GM19468 (cell line): ENCODE measurements at regions not wholly inside any gene's neighbourhood (a gene's known extent, or its start where the extent isn't known, plus 50 kb on each side); places are given as distances from the start of the nearest gene placed in this dataset.

Experiments used
- ATAC-seq: cut with Tn5 transposase; IDR thresholded peaks from one replicate; pipeline ENCODE4 v1.9.1; 2021; ENCODE audit warnings: mild to moderate bottlenecking, moderate library complexity, moderate number of reproducible peaks; ENCODE audit not compliant: unreplicated experiment; ENCODE audit errors: extremely low read depth

DNA sequence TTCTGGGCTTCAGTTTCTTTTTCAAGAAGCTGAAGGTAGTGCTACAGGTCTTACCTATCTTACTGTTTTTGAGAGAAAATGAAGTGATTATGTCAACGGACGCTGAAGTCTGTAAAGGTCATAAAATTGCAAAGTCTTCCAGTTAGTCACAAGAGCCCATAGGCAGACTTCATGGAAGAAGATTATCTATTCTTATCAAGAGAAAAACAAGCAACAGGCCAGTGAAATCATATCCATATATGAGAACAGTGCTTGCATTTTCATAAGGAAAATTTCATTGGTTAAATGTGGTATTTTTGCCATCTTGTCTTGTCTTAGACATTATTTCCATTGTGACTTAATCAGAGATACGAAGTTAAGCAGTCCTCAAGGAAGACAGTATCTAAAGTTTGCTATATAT lies 412.7 kb upstream of the SEL1L start:
- no peak for ATAC-seq

DNA sequence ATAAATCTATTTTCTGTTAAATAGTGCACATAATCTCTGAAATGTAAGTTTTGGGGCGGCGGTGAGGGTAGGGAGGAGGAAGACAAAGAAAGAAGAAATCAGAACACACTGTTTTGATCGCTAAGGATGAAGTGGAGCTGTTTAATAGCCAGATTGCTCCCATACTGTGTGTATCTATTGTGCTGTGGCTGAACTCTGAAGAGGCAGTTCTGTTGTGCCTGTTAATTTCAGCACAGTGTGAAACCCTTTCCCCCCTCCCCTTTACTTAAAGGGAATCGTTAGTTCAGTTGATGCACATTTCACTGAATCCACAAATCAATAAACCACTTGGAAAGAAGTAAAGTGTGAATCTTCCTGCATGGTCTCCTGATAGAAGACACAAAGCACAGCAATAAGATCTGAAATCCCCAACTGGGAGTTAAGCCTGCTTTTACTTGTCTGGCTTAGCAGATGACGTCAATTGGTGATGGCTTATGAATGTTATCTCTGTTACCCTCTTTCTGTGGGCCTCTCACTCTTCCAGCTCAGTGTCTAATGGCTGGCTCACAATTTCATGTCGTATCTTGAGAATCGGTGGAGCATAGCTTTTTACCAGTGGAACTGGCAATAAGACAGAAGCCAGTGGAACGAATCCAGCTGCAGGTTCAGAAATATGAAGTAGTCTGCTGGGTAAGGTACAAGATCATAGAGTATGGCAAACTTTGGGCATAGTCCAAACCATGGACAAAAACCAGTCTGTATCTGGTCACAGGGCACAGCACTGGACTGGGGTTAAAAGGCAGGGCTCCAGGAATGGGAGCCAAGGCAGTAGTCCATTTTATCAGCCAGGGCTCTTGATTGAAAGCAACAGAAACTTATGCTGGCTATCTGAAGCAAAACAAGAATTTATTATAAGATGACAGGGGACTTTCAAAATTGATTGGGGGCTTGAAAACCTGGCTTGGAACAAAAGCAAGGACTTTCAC lies 413.5 kb upstream of the SEL1L start:
- ATAC-seq, result no peak

DNA sequence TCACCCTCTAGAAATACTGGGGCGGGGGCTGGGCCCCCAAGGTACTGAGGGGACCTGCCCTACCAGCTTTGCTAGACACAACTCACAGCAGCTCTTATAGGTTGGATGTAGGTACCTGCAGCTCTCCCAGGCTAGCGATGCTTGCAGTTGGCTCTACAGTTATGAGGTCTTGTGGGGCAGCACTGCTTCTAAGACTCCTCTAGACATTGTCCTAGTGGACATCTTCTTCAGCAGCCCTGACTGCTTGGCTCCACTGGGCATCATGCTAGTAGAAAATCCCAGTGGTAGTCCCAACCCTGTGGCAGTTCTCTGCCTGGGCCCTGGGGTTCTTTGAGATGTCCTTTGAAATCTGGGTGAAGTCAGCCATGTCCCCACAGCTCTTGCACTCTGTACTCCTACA lies 419.3 kb upstream of the SEL1L start:
- ATAC-seq, result no peak

DNA sequence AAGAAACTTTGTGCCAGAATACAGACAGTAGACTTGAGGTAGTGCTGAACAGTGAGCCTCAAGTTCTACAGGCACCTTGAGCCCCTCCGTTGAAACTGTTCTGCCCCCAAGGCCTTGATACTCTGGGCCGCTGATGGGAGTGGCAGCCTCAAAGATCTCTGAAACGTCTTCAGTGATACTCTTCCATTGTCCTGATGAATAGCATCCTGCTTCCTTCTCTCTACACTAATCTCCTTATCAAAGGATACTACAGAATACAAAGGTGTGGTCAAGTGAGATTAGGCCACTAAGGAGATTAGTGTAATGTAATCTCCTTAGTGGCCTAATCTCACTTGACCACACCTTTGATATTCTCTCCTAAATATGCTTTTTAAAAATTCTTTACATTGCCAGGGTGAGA lies 419.8 kb upstream of the SEL1L start:
- ATAC-seq, result no peak

DNA sequence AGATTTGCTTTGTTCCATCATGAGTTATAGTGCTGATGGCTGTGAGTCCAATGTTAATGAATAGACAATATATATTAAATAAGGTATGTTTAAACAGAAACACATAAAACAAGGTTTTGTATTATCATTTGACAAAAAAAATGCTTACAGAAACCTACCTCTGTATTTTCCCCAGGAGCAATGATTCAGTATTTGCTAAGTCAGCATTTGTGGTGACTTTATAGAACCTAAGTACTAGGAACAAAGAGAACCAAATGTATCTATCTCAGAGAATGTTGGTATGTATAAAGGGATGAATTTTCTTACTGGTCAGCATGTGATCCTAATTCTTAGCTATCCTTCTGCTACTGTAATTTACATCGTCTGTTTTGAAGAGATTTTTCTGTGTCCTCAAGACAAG lies 421.5 kb upstream of the SEL1L start:
- no peak for ATAC-seq

DNA sequence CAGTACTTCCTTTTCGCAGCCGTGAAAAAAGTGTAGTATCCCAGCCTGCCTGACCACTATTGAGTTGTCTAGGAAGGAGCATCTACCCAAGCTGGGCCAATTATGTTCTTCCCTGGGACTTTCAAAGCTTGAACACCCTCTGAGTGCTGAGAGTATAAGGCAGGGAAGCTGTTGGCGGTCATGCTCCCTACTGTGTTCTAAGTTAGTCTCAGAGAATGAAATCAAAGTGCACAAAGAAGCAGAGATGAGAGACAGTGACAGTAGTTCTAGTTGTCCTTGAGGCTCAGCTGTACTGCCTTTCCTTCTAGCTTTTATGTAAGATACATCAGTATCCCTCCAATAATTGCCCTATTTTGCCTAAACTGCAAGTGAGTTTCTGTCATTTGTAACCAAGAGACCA lies 427.1 kb upstream of the SEL1L start:
- no peak for ATAC-seq

DNA sequence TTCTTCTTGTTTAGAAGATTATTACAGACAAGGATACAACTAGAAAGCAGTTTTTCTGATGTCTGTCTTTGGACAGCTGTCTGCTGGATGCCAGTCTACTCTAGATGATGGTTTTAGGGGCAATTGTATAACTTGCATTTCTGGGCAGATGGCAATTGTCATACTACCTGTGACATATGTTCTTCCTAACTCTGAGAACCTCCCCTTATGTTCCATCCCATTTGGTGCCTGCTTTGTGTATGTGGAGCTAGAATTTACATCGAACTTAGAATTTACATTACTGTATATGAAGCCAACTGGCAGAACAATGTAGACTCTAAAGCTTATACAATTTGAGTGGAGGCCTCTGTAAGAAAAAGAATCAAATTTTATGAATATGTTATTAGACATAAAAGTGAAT lies 430.2 kb upstream of the SEL1L start:
- no peak for ATAC-seq

DNA sequence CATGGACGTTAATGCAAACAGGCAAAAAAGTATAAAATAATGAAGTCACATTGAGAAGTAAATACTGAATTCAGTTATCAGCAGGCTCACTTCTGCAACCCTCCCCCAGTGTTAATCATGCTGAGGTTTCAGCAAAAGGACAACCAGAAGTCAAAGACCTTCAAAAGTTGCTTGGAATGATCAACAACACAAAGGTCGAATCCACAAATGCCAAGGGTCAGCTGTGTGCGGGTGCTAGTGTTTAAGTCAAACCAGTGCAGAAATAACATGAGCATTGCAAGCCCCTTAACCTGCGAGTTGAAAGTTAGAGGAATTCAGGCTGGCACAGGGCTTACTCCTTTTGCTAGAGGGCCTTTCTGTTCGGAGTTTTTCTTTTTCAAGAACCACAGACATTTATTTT lies 436.7 kb upstream of the SEL1L start:
- ATAC-seq, result no peak

DNA sequence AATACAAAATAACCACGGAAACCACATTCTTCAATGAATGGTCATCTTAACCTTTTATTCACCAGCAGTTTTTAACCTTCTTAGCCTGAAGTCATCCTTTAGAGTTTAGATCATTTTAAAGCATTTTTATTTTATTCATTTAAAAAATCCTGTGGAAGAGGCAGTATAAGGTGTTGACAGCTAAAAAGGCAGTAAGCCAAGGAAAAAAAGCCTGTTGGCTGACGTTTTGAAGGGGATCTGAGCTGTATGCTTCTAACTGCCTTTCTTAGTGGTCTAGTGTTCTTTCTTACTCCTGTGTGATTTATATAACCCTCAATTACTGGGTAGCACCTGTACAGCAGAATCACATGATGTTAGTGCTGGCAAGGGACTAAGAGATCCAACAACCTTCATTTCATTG lies 438.3 kb upstream of the SEL1L start:
- no peak for ATAC-seq

DNA sequence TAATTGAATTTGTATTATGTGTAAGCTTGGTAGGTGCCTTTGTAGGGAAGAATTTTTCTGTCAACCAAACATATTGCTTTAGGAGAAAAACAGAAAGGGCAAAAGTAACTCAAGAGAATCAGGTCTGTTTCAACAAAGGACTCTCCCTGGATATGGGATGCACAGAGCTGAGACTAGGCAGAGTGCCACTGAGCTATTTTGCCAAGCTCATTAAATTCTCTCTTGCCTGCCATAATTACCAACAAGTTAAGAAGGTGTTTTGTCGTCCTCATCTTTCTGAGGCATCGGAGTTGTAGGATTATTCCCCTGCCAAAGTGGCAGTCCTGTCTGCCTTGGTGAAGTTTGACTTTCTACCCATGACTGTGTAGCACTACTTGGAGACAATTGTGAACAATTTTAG lies 438.9 kb upstream of the SEL1L start:
- ATAC-seq, result no peak

DNA sequence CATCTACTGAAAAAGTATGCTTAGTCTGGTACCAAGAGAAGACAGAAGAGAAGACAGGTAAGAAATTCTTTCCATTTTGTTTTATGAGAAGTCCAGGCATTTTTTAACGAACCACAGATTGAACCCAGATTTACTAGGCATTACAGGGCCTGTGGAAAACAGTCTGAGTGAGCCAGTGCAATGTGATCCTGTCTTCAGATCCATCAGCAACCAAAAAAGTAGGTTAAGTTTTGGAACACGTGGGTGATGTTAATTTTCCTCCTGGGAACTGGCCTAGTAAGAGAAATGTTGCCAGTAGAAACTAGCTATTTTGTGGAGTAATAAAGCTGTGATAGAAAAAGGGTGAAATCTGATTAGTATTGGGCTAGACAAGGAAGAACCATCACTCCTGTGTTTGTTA lies 440.9 kb upstream of the SEL1L start:
- ATAC-seq, result no peak

DNA sequence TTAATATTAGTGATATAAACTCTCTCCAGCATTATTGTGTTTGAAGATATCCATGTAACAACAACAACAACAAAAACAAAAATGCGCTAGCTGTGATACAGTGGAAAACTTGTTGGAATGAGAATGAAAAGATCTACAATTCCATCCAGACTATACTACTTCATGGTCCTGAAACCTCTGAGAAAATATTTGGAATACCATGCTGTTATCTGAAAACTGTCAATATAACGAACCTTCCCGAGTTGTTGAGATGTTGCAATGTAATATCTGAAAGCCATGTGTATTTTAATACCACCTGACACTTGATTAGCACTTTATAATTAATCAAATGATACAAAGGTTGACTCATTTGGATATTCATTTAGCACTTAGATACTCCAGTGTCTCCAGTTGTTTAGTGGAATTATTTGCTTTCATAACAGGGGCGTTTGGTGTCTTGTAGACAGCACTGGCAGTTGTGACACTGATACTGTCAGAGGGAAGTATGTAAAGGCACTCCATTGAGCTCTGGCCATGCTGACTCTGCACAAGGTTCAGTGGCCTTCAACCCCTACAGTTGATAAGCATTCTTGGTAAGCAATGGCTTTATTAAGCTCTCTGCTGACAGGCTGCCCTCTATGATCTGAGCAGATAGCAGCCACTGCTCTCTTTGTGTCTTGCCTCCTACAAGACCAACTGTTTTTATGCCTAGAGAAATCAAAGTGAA lies 447.1 kb upstream of the SEL1L start:
- ATAC-seq, result no peak

DNA sequence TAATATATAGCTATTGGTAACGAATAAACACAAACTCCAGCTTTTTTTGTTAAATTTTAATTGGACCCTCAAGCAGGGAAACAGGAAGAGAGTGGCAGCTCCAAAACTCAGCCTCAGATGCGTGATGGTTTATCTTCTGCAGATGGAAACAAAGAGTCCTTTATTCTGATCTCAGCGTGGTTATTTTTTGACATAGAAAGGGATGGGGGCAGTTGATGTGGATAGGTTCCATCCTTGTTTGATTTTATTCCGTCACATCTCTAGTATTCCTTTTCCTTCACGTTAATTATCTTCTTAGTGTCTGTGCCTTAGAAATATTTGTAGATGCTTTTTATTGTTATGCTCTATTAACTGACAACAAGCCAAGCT lies 447.6 kb upstream of the SEL1L start:
- no peak for ATAC-seq

DNA sequence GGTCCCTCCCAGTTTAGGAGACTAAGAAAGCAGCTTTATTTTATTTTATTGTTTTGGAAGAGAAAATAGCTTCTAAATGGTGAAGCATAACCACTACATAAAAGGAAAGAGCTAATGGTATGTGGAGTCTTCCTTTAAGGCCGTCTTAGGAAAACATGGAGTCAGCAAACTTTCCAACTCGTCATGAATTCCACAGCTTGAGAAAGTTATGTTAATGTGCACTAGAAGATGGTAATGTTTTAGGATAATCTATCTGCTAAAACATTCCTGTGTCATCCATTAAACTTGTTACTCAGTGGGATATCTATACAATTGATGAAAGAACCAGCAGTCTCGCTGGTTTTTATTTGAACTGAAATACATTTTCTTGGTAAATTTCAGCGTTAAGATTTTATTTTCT lies 448.4 kb upstream of the SEL1L start:
- ATAC-seq, result no peak

DNA sequence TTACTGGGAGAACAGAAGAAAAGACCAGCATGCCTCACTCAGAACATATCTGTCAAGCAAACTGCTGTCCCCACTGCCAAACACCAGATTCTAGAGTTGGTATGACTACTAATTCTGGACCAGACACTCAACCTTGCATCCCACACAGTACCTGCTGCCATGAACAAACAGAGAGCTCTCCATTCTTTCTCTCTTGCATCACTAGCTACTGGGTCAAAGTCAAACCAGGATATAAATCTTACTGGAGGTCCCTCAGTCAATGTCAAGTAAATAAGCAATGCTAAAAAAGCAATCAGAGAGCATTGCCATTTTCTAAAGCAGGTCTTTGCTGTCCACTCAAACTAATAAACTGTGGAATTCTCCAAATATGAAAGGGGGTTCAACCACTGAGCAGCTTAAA lies 452.4 kb upstream of the SEL1L start:
- no peak for ATAC-seq

DNA sequence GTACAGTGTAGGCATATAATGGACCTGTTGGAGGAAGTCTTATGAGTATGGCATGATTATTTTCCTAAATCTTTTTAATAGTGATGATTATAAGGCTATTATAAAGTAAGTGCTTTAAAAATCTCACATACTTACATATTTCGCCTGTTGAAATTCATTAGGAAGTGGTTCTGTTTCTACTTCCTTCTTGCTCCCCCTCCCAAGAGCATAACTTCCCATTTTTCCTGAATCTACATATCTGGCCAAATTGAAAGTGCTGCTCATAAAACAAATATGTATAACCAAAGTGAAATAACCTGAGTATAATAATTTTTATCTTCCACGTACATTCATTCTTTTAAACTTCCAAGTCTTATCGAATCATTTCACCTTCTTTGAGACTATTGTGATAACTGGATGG lies 455.6 kb upstream of the SEL1L start:
- ATAC-seq, result no peak

DNA sequence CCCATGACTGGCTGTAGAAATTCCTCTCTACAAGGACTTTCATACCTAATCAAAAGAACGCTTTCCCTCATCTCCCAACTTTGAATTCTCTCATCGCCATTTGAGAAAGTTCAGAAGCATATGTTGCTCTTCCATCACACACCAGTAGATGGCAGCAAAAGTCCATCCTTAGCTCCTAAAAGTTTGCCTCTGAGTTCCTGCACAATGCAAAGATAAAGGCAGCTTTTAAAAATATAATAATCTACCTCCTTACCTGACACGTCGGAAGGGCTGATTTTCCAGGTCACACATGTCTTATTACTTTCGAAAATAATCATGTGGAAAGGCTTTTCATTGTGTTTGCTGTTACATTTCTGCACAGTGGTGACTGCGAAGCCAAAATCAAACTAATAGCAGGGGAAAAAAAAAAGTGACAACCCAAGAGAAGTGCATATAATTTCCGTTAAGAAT lies 456.7 kb upstream of the SEL1L start:
- no peak for ATAC-seq

DNA sequence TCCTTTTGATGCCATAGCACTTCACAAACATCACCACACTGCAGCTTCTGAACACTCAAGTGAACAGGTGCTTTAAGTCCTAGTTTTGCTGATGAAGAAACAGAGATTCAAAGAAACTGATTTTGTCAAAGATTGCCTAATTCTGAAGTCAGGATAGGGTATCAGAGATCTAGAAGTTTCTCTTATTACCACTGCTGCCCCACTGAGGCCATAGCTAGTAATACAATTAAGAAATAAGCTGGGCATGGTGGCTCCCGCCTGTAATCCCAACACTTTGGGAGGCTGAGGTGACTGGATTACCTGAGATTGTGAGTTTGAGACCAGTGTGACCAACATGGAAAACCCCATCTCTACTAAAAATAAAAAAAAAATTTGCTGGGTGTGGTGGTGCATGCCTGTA lies 458.3 kb upstream of the SEL1L start:
- no peak for ATAC-seq

DNA sequence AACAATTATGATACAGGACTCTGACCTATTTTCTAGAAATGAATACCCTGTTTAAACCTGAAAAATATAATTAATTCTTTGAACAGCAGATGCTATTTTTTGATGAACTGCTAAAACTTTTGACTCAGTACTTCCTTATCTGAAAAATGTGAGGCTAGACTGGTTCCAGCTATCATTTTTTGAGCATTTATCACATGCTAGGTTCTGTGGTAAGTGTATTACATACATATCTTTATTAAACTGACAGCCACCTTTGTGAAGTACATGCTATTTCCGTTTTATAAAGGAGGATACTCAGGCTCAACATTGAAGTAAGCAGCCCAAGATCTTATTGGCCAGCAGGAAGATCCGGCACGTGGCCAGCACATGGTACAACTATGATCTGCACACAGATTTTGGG lies 459.8 kb upstream of the SEL1L start:
- ATAC-seq, result no peak

DNA sequence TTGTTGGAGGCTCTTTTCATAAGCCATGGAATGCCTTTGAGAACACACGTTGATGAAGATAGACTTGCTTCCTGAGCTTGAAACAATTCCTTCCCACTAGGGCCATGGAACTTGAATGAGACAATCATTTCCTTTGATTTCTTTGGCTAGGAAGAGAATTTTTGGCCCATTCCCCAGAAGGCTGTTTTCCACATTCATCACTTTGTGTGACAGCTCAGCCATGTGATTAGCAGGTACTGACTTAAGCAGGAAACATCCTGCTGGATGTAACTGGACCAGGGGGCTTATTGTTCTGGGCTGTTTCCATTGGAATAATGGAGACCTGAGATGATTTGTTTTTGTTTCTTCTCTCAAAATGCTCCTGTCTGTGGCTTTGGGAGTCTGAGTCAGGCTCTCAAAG lies 469.8 kb upstream of the SEL1L start:
- no peak for ATAC-seq

DNA sequence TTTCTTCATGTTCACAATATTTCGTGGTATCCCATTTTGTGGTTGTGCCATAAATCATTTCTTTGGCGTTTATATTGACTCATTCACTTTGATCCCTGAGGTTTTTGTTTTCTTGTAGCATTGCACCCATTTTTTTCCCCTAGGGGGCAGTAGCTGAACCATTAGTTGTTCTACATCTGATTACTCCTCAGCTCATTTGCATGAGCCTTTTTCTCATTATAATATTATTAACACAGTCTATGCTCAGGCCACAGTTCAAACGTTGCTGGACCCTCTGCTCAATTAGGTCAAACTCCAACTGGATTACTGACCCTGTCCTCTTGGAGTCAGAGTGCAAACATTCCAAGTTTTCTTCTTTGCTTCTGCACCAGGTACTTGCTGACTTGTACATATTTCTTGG lies 475.4 kb upstream of the SEL1L start:
- ATAC-seq, result no peak

DNA sequence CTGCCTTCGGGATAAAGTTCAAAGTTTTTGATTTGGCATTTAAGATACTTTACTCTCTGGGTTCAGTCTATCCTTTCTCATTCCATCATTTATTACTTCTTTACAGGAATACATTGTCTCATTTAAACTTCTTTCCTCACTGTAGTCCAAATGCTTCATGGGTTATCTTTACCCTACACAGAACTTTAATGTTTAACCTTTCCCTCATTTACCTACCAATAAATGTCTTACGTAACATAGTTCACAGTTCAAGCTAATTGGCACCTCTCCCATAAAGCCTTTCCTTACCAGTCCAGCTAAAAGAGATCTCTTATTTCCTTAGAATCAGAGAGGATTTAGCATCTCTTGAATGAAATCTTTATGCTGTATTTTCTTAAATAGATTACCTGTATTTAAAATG lies 476.3 kb upstream of the SEL1L start:
- no peak for ATAC-seq
